GM12872 (cell line): ENCODE measurements at regions not wholly inside any gene's neighbourhood (a gene's known extent, or its start where the extent isn't known, plus 50 kb on each side); places are given as distances from the start of the nearest gene placed in this dataset.

ENCODE experiments used
- TF ChIP-seq, protein P1 (sequence below): IDR thresholded peaks from 3 replicates; pipeline ENCODE4 v1.5.1; 2011; ENCODE audit warnings: low read depth, mild to moderate bottlenecking, low read length, moderate library complexity; ENCODE audit not compliant: insufficient read depth

DNA sequence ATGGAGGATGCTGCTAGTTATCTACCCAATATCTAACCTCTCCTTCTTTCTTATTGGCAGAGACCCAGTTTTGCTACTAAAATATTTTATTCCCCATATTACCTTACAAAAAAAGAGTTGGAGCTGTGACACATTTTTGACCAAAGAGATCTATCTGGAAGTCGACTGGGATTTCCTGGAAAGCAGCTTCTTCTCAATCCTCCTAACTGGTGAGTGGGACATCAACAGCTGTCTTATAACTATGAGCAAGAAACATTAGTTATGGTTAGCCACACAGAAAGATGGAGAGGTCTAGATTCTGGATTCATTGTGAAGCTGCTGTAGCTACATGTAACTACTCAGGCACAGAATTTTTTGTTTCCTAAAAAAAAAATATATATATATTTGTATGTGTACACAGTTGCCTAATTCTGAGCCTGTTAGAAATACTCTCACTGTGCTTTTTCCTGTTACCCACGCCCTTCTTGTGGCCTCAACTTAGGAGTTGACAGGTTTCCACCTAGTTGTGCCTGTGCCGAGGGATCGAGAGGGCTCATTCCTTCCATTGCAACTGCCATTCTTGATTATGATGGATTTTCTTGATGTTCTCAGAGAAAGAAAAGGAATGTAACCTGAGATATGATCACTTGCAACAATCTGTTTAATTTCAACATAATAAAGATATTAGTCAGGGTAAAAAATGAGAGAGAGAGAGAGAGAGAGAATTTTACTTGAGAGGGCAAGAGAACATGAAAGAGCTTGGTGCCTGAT, 142.0 kb downstream of the SLC17A6 start:
- TF ChIP-seq, protein P1, sequence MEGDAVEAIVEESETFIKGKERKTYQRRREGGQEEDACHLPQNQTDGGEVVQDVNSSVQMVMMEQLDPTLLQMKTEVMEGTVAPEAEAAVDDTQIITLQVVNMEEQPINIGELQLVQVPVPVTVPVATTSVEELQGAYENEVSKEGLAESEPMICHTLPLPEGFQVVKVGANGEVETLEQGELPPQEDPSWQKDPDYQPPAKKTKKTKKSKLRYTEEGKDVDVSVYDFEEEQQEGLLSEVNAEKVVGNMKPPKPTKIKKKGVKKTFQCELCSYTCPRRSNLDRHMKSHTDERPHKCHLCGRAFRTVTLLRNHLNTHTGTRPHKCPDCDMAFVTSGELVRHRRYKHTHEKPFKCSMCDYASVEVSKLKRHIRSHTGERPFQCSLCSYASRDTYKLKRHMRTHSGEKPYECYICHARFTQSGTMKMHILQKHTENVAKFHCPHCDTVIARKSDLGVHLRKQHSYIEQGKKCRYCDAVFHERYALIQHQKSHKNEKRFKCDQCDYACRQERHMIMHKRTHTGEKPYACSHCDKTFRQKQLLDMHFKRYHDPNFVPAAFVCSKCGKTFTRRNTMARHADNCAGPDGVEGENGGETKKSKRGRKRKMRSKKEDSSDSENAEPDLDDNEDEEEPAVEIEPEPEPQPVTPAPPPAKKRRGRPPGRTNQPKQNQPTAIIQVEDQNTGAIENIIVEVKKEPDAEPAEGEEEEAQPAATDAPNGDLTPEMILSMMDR: no peak

DNA sequence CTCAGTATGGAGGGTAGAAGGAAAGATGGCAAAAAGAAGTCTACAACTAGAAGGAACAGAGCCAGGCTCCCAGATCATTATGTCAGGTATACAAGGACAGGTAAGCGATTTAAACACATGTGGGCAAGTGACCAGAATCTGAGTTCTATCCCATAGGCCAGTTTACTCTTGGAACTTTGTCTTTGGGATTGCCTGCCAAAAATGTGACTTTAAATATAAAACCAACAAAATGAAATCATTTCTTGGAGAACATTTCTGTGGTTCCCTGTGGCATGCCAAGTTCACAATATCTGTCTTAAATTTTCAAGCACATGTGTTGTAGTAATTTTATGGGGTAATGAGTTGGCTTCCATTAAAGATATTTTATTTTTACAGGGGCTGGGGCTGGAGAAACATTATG, 141.0 kb downstream of the SLC17A6 start:
- TF ChIP-seq, protein P1: no peak

DNA sequence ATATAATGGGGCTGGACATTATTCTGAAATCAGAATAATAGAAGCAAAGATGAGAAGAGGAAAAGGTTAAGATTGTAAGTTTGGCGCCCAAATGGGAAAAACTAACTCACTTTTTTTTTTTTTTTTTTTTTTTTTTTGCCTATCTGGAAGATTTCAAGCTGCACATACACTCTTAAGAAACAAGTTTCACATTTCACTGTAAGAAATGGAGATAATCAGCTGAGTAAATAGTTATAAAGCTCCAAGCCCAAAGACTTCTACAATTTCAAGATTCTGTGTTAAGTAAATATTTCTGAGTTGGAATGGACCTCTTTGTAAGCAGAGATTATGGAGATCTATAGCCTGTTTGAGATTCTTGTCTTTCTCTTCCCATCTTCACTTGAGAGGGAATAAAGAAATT, 140.0 kb downstream of the SLC17A6 start:
- TF ChIP-seq, protein P1: no peak

DNA sequence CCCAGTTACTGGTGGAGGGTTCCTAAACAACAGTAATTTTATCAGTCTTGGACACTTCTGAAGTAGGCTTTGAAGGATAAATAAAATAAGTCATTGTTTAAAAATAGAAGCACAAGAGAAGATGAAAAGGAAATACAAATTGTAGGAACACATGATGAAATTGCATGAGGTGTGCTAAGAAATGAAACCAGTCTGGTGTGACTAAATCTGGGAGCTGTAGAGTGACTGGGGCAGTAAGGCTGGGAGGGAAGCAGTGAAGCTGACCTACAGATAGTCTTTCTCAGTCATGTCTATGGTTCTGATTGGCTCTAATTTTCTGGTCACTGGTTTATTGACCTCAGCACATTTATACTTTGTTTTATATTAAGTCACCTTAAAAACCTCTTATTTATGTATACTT, 139.1 kb downstream of the SLC17A6 start:
- TF ChIP-seq, protein P1: no peak

DNA sequence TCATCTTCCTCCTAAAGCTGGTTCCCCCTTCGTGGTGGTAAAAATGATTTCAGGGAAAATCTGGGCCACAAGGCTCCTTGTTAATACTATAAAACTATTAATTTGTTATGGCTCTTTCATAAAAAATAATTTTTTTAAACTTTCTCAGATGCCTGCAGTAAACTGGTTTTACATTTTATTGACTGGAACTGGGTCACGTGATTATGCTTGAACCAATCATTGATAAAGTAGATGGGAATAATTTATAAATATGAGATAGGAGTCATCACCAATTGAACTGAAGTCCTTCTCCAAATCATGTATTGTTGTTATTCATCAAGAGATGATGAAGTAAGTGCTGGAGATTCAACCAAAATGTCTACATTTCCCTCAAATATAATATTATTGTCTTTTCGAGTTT, 138.4 kb downstream of the SLC17A6 start:
- TF ChIP-seq, protein P1: no peak

DNA sequence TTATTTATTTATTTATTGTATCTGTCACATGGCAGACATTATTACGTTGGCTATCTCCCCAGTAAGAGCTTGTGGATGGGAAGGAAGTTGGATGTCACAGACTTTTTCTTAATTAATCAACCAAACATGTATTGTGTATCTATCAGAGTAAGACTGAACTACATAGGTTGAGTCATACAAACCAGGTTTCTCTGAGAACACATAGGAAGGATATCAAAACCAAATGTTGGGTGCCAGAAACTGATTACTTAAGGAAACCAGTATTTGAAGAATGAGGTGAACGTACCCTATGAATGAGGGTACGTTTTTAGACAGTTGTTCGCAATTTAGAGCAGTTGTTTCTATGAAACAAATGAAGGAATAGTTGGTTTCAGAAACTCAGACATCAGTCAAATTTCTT, 136.4 kb downstream of the SLC17A6 start:
- TF ChIP-seq, protein P1: no peak

DNA sequence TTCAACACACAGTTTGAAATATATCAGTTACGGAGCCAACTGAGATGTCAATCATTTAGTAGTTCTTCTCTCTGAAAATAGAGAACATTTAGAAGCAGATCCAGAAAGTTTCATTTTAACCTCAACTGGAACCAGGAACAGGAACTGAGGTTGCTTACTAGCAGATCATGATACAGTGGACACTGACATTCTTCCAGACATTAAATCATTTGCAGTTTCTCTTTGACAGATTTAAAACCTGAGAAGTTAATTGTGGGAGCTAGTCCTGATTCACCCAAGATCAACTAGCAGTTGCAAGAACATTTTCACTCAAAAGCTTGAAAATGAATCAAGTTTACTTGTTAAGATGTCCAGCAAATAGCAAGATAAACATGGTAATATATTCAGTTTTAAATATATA, 135.4 kb downstream of the SLC17A6 start:
- TF ChIP-seq, protein P1: no peak

DNA sequence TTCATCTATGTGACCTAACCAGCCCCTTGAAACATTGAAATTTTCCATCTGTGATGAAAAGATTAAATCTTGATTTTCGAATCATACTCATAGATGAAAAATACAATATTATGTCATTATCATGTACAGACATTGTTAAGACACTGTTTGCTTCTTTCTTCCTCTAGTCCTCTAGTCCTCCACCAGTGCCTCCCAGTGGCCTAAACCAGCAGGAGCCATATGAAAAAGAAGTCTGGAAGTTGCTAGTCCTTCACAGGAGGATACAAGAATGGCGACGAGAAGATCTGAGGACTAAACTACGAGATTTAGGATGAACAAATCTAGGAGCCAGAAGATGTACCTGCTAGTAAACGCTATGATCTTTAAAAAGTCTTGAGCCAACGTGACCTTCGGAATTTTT, 134.1 kb downstream of the SLC17A6 start:
- TF ChIP-seq, protein P1: no peak
